PC-3 (cell line): ENCODE measurements at regions not wholly inside any gene's neighbourhood (a gene's known extent, or its start where the extent isn't known, plus 50 kb on each side); places are given as distances from the start of the nearest gene placed in this dataset.
A peak's percentile ranks its signal among the peaks of the same experiment; 100 is the strongest.

ENCODE experiments used
- ATAC-seq: fragments of 200-7000 bp; cut with Tn5 transposase; 2 replicates; pipeline ENCODE4 v1.9.1; 2020; ENCODE audit warnings: mild to moderate bottlenecking, moderate library complexity
- BruUV-seq: library from RNA; stranded (reverse); fragments of 400-500 nt; replicated peaks from 2 replicates; lab custom pipeline; 2021; lab: Mats Ljungman, UMichigan
- CTCF ChIA-PET: fragments of 300-600 bp; sonication (Branson Sonifier 250); formaldehyde crosslinking; loops from one replicate; lab custom pipeline; 2022; ENCODE audit warnings: antibody characterized with exemption; lab: Charles Lee
- POLR2A ChIA-PET: fragments of 300-600 bp; sonication (Branson Sonifier 250); formaldehyde crosslinking; loops from one replicate; lab custom pipeline; 2022; ENCODE audit warnings: antibody characterized with exemption; ENCODE audit not compliant: unreplicated experiment; lab: Charles Lee
- DNase-seq: peaks from one replicate; pipeline ENCODE4 v3.0.0-alpha.2; 2015
- H2AFZ ChIP-seq: fragments of 300-600 bp; sonication (generic); 2 replicates; pipeline ENCODE4 v1.6.0; 2016; ENCODE audit warnings: antibody characterized with exemption, low read length
- H3F3A ChIP-seq: fragments of 300-600 bp; sonication (generic); one replicate; pipeline ENCODE4 v1.6.0; 2017; ENCODE audit warnings: antibody characterized with exemption, low read length, control low read depth, mild to moderate bottlenecking; ENCODE audit not compliant: unreplicated experiment
- H3K27ac ChIP-seq: fragments of 300-600 bp; sonication (generic); 2 replicates; pipeline ENCODE4 v1.5.1; 2016; ENCODE audit warnings: mild to moderate bottlenecking, low read length
- H3K27me3 ChIP-seq: fragments of 300-600 bp; sonication (generic); 2 replicates; pipeline ENCODE4 v1.6.1; 2016; ENCODE audit warnings: low read length, mixed read lengths
- H3K36me3 ChIP-seq: fragments of 300-600 bp; sonication (generic); 2 replicates; pipeline ENCODE4 v1.6.1; 2016; ENCODE audit warnings: low read depth, mixed run types, low read length, mixed read lengths
- H3K4me1 ChIP-seq: fragments of 300-600 bp; sonication (generic); 2 replicates; pipeline ENCODE4 v1.5.1; 2016; ENCODE audit warnings: low read length; ENCODE audit not compliant: insufficient read depth
- H3K4me2 ChIP-seq: fragments of 300-600 bp; sonication (generic); 2 replicates; pipeline ENCODE4 v1.6.0; 2016; ENCODE audit warnings: low read length
- H3K4me3 ChIP-seq: fragments of 300-600 bp; sonication (generic); 2 replicates; pipeline ENCODE4 v1.5.1; 2016; ENCODE audit warnings: mild to moderate bottlenecking, low read length, mixed read lengths
- H3K79me2 ChIP-seq: fragments of 300-600 bp; sonication (generic); 2 replicates; pipeline ENCODE4 v1.6.1; 2017; ENCODE audit warnings: low read length, mixed read lengths
- H3K9ac ChIP-seq: fragments of 300-600 bp; sonication (generic); 2 replicates; pipeline ENCODE4 v1.6.0; 2016; ENCODE audit warnings: mild to moderate bottlenecking, low read length
- H3K9me2 ChIP-seq: fragments of 300-600 bp; sonication (generic); replicated peaks from 2 replicates; pipeline ENCODE4 v1.6.1; 2016; ENCODE audit warnings: mixed run types, low read length, mixed read lengths
- H3K9me3 ChIP-seq: fragments of 300-600 bp; sonication (generic); 2 replicates; pipeline ENCODE4 v1.6.1; 2016; ENCODE audit warnings: low read length, mixed read lengths
- H4K20me1 ChIP-seq: fragments of 300-600 bp; sonication (generic); 2 replicates; pipeline ENCODE4 v1.6.1; 2016; ENCODE audit warnings: low read length, mixed read lengths
- CTCF ChIP-seq: fragments of 300-600 bp; sonication (generic); conservative IDR thresholded peaks from 2 replicates; pipeline ENCODE4 v1.5.1; 2017; ENCODE audit warnings: antibody characterized with exemption, low read depth, mild to moderate bottlenecking, low read length
- EZH2 ChIP-seq: fragments of 300-600 bp; sonication (generic); IDR thresholded peaks from one replicate; pipeline ENCODE4 v1.6.1; 2017; ENCODE audit warnings: antibody characterized with exemption, mild to moderate bottlenecking, low read length; ENCODE audit not compliant: unreplicated experiment
- EZH2phosphoT487 ChIP-seq: fragments of 300-600 bp; sonication (generic); IDR thresholded peaks from 2 replicates; pipeline ENCODE4 v1.6.1; 2018; ENCODE audit warnings: mild to moderate bottlenecking, antibody characterized with exemption, low read length, borderline replicate concordance
- intact Hi-C: fragments of 100-400 bp; cut with micrococcal nuclease; formaldehyde crosslinking; loops from 2 replicates; pipeline ENCODE4 v1.9.0; 2023

- Histone ChIP-seq H3K9me2 (no peaks in the 10 kb centered on the region), H3K4me3 (no peak overlapping the region), H3K36me3 (no peaks in the 10 kb centered on the region), H3K27me3 (no peaks in the 10 kb centered on the region), H3K79me2 (no peaks in the 10 kb centered on the region), H3K9ac (no peak overlapping the region), H4K20me1 (no peaks in the 10 kb centered on the region), H3F3A (no peaks in the 10 kb centered on the region), H2AFZ (no peak overlapping the region), H3K27ac (no peak overlapping the region), H3K4me2 (no peak overlapping the region), H3K4me1 (no peaks in the 10 kb centered on the region; the same call in 1 of the 2 replicates), H3K9me3 (no peaks in the 10 kb centered on the region)
- POLR2A ChIA-PET = no interaction called here
- CTCF ChIA-PET = no interaction called here
- intact Hi-C loops = no loop called here
- no peak for ATAC-seq
- no TSS peak for BruUV-seq
- DNase-seq = no peak
- no peak for TF ChIP-seq EZH2
- no peak for TF ChIP-seq EZH2phosphoT487
- no peak for TF ChIP-seq CTCF
Observed at GRCh38 chr10:71039551-71039950, 151.2 kb upstream of the PCBD1 start.

- H3K4me1 ChIP-seq = no peaks in the 10 kb centered on the region; the same call in 1 of the 2 replicates
- H3K79me2 ChIP-seq = no peaks in the 10 kb centered on the region
- ATAC-seq = peak; percentile 50
- no peaks in the 10 kb centered on the region for H3F3A ChIP-seq
- no peak overlapping the region for H3K9ac ChIP-seq
- peak; percentile 28 for DNase-seq
- H3K9me2 ChIP-seq = no peaks in the 10 kb centered on the region
- H3K4me3 ChIP-seq = no peak overlapping the region
- H4K20me1 ChIP-seq = no peaks in the 10 kb centered on the region
- TF ChIP-seq EZH2 (no peak), EZH2phosphoT487 (no peak), CTCF (no peak)
- ChIA-PET POLR2A (no interaction called here), CTCF (no interaction called here)
- H3K27ac ChIP-seq = no peak overlapping the region
- no peaks in the 10 kb centered on the region for H3K9me3 ChIP-seq
- H3K4me2 ChIP-seq = no peak overlapping the region
- no TSS peak for BruUV-seq
- no peaks in the 10 kb centered on the region for H3K36me3 ChIP-seq
- intact Hi-C loops = loop anchor here (10.0 kb wide), 1 partner anchor 106 kb away; no protein-coding TSS in a partner anchor
- H3K27me3 ChIP-seq = no peaks in the 10 kb centered on the region
- H2AFZ ChIP-seq = no peak overlapping the region
Observed at GRCh38 chr10:71040343-71040742, 152.0 kb upstream of the PCBD1 start.

- Histone ChIP-seq H3K9me2 (no peaks in the 10 kb centered on the region), H3K27me3 (no peaks in the 10 kb centered on the region), H3K9me3 (no peaks in the 10 kb centered on the region), H3K79me2 (no peaks in the 10 kb centered on the region), H3K9ac (no peak overlapping the region), H3K36me3 (no peaks in the 10 kb centered on the region), H3K4me3 (no peak overlapping the region), H3F3A (no peaks in the 10 kb centered on the region), H3K4me2 (no peak overlapping the region), H3K27ac (no peak overlapping the region), H4K20me1 (no peaks in the 10 kb centered on the region), H3K4me1 (no peaks in the 10 kb centered on the region; the same call in 1 of the 2 replicates), H2AFZ (no peak overlapping the region)
- TF ChIP-seq CTCF (no peak), EZH2 (no peak), EZH2phosphoT487 (no peak)
- POLR2A ChIA-PET = no interaction called here
- DNase-seq (no peak), ATAC-seq (no peak)
- intact Hi-C loops = loop anchor here (10.0 kb wide), 1 partner anchor 106 kb away; no protein-coding TSS in a partner anchor
- BruUV-seq = no TSS peak
- CTCF ChIA-PET = interaction anchor here (0.6 kb wide), 1 partner anchor 25 kb away, joined by 3 read pairs; no protein-coding TSS in a partner anchor
Observed at GRCh38 chr10:71040846-71041605, 152.7 kb upstream of the PCBD1 start.
